Upper lobe of left lung (tissue), 4 donors: ENCODE measurements at regions not wholly inside any gene's neighbourhood (a gene's known extent, or its start where the extent isn't known, plus 50 kb on each side); places are given as distances from the start of the nearest gene placed in this dataset.

Source experiments
- CTCF ChIP-seq, 6 experiments: fragments of 450-650 bp in 4 of 6; fragments of 200-600 bp in 2 of 6; sonication (generic) in 2 of 6; IDR thresholded peaks; one replicate each; pipeline ENCODE4 v1.5.1; 2016 to 2019; ENCODE audit warnings: antibody characterized with exemption in 6 of 6
- POLR2A ChIP-seq, 4 donors: fragments of 450-650 bp; IDR thresholded peaks; one replicate each; pipeline ENCODE4 v1.5.1; 2016 to 2017; ENCODE audit warnings: antibody characterized with exemption in 4 of 4, mild to moderate bottlenecking in 2 of 4
- POLR2AphosphoS5 ChIP-seq, 2 donors: sonication (generic); formaldehyde crosslinking; IDR thresholded peaks; one replicate each; pipeline ENCODE4 v1.5.1; 2017; ENCODE audit warnings: antibody characterized with exemption in 2 of 2

- TF ChIP-seq POLR2AphosphoS5 (IDR thresholded peaks at IDR 0.05) (no peak), CTCF (IDR thresholded peaks at IDR 0.05) (no peak), POLR2A (IDR thresholded peaks at IDR 0.05) (no peak)
These were observed 65.4 kb upstream of the PPP1R3C start for GRCh38 chr10:91698258-91698657.
